Amniotic stem cell (primary cell): ENCODE measurements at regions not wholly inside any gene's neighbourhood (a gene's known extent, or its start where the extent isn't known, plus 50 kb on each side); places are given as distances from the start of the nearest gene placed in this dataset.
"Not testable (repeated sequence)": the region's sequence is repeated elsewhere in the genome, so short reads cannot be mapped to it uniquely, and the experiment has no call there.

ENCODE experiments used
- DNase-seq: peaks from one replicate; lab custom pipeline; 2025; lab: John Stamatoyannopoulos, UW

- DNase-seq = no peak
Observed at GRCh38 chr12:30578426-30578825, 117.2 kb downstream of the IPO8 start.

GRCh38 chr12:30573145-30573544 lies 122.5 kb downstream of the IPO8 start:
- no peak for DNase-seq

GRCh38 chr12:30570211-30570890 lies 125.3 kb downstream of the IPO8 start:
- no peak for DNase-seq

- no peak for DNase-seq
Observed at GRCh38 chr12:30569426-30569825, 126.2 kb downstream of the IPO8 start.

- DNase-seq = no peak
Observed at GRCh38 chr12:30568453-30568852, 127.2 kb downstream of the IPO8 start.

GRCh38 chr12:30567082-30567481 lies 128.6 kb downstream of the IPO8 start:
- DNase-seq = no peak

- DNase-seq = no peak
Observed at GRCh38 chr12:30564394-30564793, 131.3 kb downstream of the IPO8 start.

- no peak for DNase-seq
Observed at GRCh38 chr12:30548203-30548602, 147.5 kb downstream of the IPO8 start.

GRCh38 chr12:30546121-30546520 lies 149.5 kb downstream of the IPO8 start:
- no peak for DNase-seq

GRCh38 chr12:30544704-30545103 lies 151.0 kb downstream of the IPO8 start:
- DNase-seq = not testable (repeated sequence)

- no peak for DNase-seq
Observed at GRCh38 chr12:30537228-30537627, 158.4 kb downstream of the IPO8 start.

- no peak for DNase-seq
Observed at GRCh38 chr12:30533558-30534265, 162.0 kb downstream of the IPO8 start.

- no peak for DNase-seq
Observed at GRCh38 chr12:30531731-30532678, 163.7 kb downstream of the IPO8 start.

GRCh38 chr12:30529489-30530269 lies 166.0 kb downstream of the IPO8 start:
- DNase-seq = no peak

- no peak for DNase-seq
Observed at GRCh38 chr12:30525171-30525570, 170.5 kb downstream of the IPO8 start.

- not testable (repeated sequence) for DNase-seq
Observed at GRCh38 chr12:30520285-30520684, 175.4 kb downstream of the IPO8 start.

- no peak for DNase-seq
Observed at GRCh38 chr12:30519535-30519934, 176.1 kb downstream of the IPO8 start.

- no peak for DNase-seq
Observed at GRCh38 chr12:30517320-30517719, 178.3 kb downstream of the IPO8 start.

- DNase-seq = no peak
Observed at GRCh38 chr12:30515351-30515750, 180.3 kb downstream of the IPO8 start.

- DNase-seq = no peak
Observed at GRCh38 chr12:30514666-30515065, 181.0 kb downstream of the IPO8 start.

- DNase-seq = no peak
Observed at GRCh38 chr12:30508205-30508967, 187.3 kb downstream of the IPO8 start.
